ENCODE measurements at regions not wholly inside any gene's neighbourhood (a gene's known extent, or its start where the extent isn't known, plus 50 kb on each side); places are given as distances from the start of the nearest gene placed in this dataset.

GRCh38 chr7:35581605-35582210 is 113.2 kb downstream of the HERPUD2 start:
- Histone ChIP-seq H3K27me3 (ENCODE audit: control insufficient read depth, insufficient read depth, low read length) (no peaks in the 10 kb centered on the region), H3K4me1 (ENCODE audit: control insufficient read depth, insufficient read depth, low read length) (no peaks in the 10 kb centered on the region), H3K4me3 (ENCODE audit: low read depth, low read length) (no peak overlapping the region), H3K36me3 (ENCODE audit: control insufficient read depth, insufficient read depth, low read length) (no peaks in the 10 kb centered on the region), H3K9ac (ENCODE audit: low read length) (no peak overlapping the region), H3K9me3 (ENCODE audit: control insufficient read depth, insufficient read depth, low read depth, low read length) (no peaks in the 10 kb centered on the region), H3K27ac (ENCODE audit: low read depth, low read length) (no peak overlapping the region)

- no peak overlapping the region for H3K9ac ChIP-seq (ENCODE audit: low read length)
Measured at GRCh38 chr7:35576031-35576573, 118.8 kb downstream of the HERPUD2 start.

GRCh38 chr7:35571611-35572240 is 123.2 kb downstream of the HERPUD2 start:
- no peak overlapping the region for H3K4me3 ChIP-seq (ENCODE audit: low read depth, low read length)
- H3K9me3 ChIP-seq (ENCODE audit: control insufficient read depth, insufficient read depth, low read depth, low read length), result no peaks in the 10 kb centered on the region
- H3K27me3 ChIP-seq (ENCODE audit: control insufficient read depth, insufficient read depth, low read length), result no peaks in the 10 kb centered on the region
- no peaks in the 10 kb centered on the region for H3K4me1 ChIP-seq (ENCODE audit: control insufficient read depth, insufficient read depth, low read length)
- no peak overlapping the region for H3K9ac ChIP-seq (ENCODE audit: low read length)
- no peak overlapping the region for H3K27ac ChIP-seq (ENCODE audit: low read depth, low read length)
- no peaks in the 10 kb centered on the region for H3K36me3 ChIP-seq (ENCODE audit: control insufficient read depth, insufficient read depth, low read length)

More at GRCh38 chr7:35576031-35576573, 118.8 kb downstream of the HERPUD2 start:
- Histone ChIP-seq H3K27ac (ENCODE audit: low read depth, low read length) (no peak overlapping the region), H3K4me1 (ENCODE audit: control insufficient read depth, insufficient read depth, low read length) (no peaks in the 10 kb centered on the region), H3K4me3 (ENCODE audit: low read depth, low read length) (no peak overlapping the region), H3K36me3 (ENCODE audit: control insufficient read depth, insufficient read depth, low read length) (no peaks in the 10 kb centered on the region), H3K27me3 (ENCODE audit: control insufficient read depth, insufficient read depth, low read length) (no peaks in the 10 kb centered on the region), H3K9me3 (ENCODE audit: control insufficient read depth, insufficient read depth, low read depth, low read length) (no peaks in the 10 kb centered on the region)

GRCh38 chr7:35570937-35571336 is 124.0 kb downstream of the HERPUD2 start:
- no peak overlapping the region for H3K27ac ChIP-seq (ENCODE audit: low read depth, low read length)
- H3K36me3 ChIP-seq (ENCODE audit: control insufficient read depth, insufficient read depth, low read length), result no peaks in the 10 kb centered on the region
- H3K4me1 ChIP-seq (ENCODE audit: control insufficient read depth, insufficient read depth, low read length), result no peaks in the 10 kb centered on the region
- no peaks in the 10 kb centered on the region for H3K27me3 ChIP-seq (ENCODE audit: control insufficient read depth, insufficient read depth, low read length)
- no peaks in the 10 kb centered on the region for H3K9me3 ChIP-seq (ENCODE audit: control insufficient read depth, insufficient read depth, low read depth, low read length)
- H3K9ac ChIP-seq (ENCODE audit: low read length), result no peak overlapping the region
- no peak overlapping the region for H3K4me3 ChIP-seq (ENCODE audit: low read depth, low read length)

- Histone ChIP-seq H3K36me3 (ENCODE audit: control insufficient read depth, insufficient read depth, low read length) (no peaks in the 10 kb centered on the region), H3K27me3 (ENCODE audit: control insufficient read depth, insufficient read depth, low read length) (no peaks in the 10 kb centered on the region), H3K9ac (ENCODE audit: low read length) (no peak overlapping the region), H3K27ac (ENCODE audit: low read depth, low read length) (no peak overlapping the region), H3K4me1 (ENCODE audit: control insufficient read depth, insufficient read depth, low read length) (no peaks in the 10 kb centered on the region), H3K9me3 (ENCODE audit: control insufficient read depth, insufficient read depth, low read depth, low read length) (no peaks in the 10 kb centered on the region), H3K4me3 (ENCODE audit: low read depth, low read length) (no peak overlapping the region)
Measured at GRCh38 chr7:35565927-35566326, 129.0 kb downstream of the HERPUD2 start.

- H3K36me3 ChIP-seq (ENCODE audit: control insufficient read depth, insufficient read depth, low read length), result no peaks in the 10 kb centered on the region
- H3K4me1 ChIP-seq (ENCODE audit: control insufficient read depth, insufficient read depth, low read length), result no peaks in the 10 kb centered on the region
- H3K4me3 ChIP-seq (ENCODE audit: low read depth, low read length), result no peak overlapping the region
- no peaks in the 10 kb centered on the region for H3K9me3 ChIP-seq (ENCODE audit: control insufficient read depth, insufficient read depth, low read depth, low read length)
- H3K9ac ChIP-seq (ENCODE audit: low read length), result no peak overlapping the region
- H3K27me3 ChIP-seq (ENCODE audit: control insufficient read depth, insufficient read depth, low read length), result no peaks in the 10 kb centered on the region
- no peak overlapping the region for H3K27ac ChIP-seq (ENCODE audit: low read depth, low read length)
Measured at GRCh38 chr7:35558841-35559240, 136.1 kb downstream of the HERPUD2 start.

GRCh38 chr7:35556515-35557471 is 138.1 kb downstream of the HERPUD2 start:
- Histone ChIP-seq H3K9me3 (ENCODE audit: control insufficient read depth, insufficient read depth, low read depth, low read length) (no peaks in the 10 kb centered on the region), H3K36me3 (ENCODE audit: control insufficient read depth, insufficient read depth, low read length) (no peaks in the 10 kb centered on the region), H3K4me1 (ENCODE audit: control insufficient read depth, insufficient read depth, low read length) (no peaks in the 10 kb centered on the region), H3K9ac (ENCODE audit: low read length) (no peak overlapping the region), H3K27ac (ENCODE audit: low read depth, low read length) (no peak overlapping the region), H3K4me3 (ENCODE audit: low read depth, low read length) (no peak overlapping the region), H3K27me3 (ENCODE audit: control insufficient read depth, insufficient read depth, low read length) (no peaks in the 10 kb centered on the region)

GRCh38 chr7:35555934-35556333 is 139.0 kb downstream of the HERPUD2 start:
- Histone ChIP-seq H3K4me1 (ENCODE audit: control insufficient read depth, insufficient read depth, low read length) (no peaks in the 10 kb centered on the region), H3K4me3 (ENCODE audit: low read depth, low read length) (no peak overlapping the region), H3K27me3 (ENCODE audit: control insufficient read depth, insufficient read depth, low read length) (no peaks in the 10 kb centered on the region), H3K36me3 (ENCODE audit: control insufficient read depth, insufficient read depth, low read length) (no peaks in the 10 kb centered on the region), H3K9me3 (ENCODE audit: control insufficient read depth, insufficient read depth, low read depth, low read length) (no peaks in the 10 kb centered on the region), H3K9ac (ENCODE audit: low read length) (no peak overlapping the region), H3K27ac (ENCODE audit: low read depth, low read length) (no peak overlapping the region)

GRCh38 chr7:35555386-35555785 is 139.5 kb downstream of the HERPUD2 start:
- Histone ChIP-seq H3K27ac (ENCODE audit: low read depth, low read length) (no peak overlapping the region), H3K36me3 (ENCODE audit: control insufficient read depth, insufficient read depth, low read length) (no peaks in the 10 kb centered on the region), H3K4me1 (ENCODE audit: control insufficient read depth, insufficient read depth, low read length) (no peaks in the 10 kb centered on the region), H3K27me3 (ENCODE audit: control insufficient read depth, insufficient read depth, low read length) (no peaks in the 10 kb centered on the region), H3K9me3 (ENCODE audit: control insufficient read depth, insufficient read depth, low read depth, low read length) (no peaks in the 10 kb centered on the region), H3K4me3 (ENCODE audit: low read depth, low read length) (no peak overlapping the region), H3K9ac (ENCODE audit: low read length) (no peak overlapping the region)

GRCh38 chr7:35553519-35553918 is 141.4 kb downstream of the HERPUD2 start:
- Histone ChIP-seq H3K27me3 (ENCODE audit: control insufficient read depth, insufficient read depth, low read length) (0 out of 2 replicates have a peak, but pooled peaks cover 4% of the 10 kb centered on the region), H3K9ac (ENCODE audit: low read length) (no peak overlapping the region), H3K36me3 (ENCODE audit: control insufficient read depth, insufficient read depth, low read length) (no peaks in the 10 kb centered on the region), H3K4me1 (ENCODE audit: control insufficient read depth, insufficient read depth, low read length) (no peaks in the 10 kb centered on the region), H3K4me3 (ENCODE audit: low read depth, low read length) (no peak overlapping the region), H3K27ac (ENCODE audit: low read depth, low read length) (no peak overlapping the region), H3K9me3 (ENCODE audit: control insufficient read depth, insufficient read depth, low read depth, low read length) (no peaks in the 10 kb centered on the region)

GRCh38 chr7:35552691-35553090 is 142.2 kb downstream of the HERPUD2 start:
- Histone ChIP-seq H3K36me3 (ENCODE audit: control insufficient read depth, insufficient read depth, low read length) (no peaks in the 10 kb centered on the region), H3K4me3 (ENCODE audit: low read depth, low read length) (no peak overlapping the region), H3K9ac (ENCODE audit: low read length) (no peak overlapping the region), H3K4me1 (ENCODE audit: control insufficient read depth, insufficient read depth, low read length) (no peaks in the 10 kb centered on the region), H3K27ac (ENCODE audit: low read depth, low read length) (no peak overlapping the region), H3K27me3 (ENCODE audit: control insufficient read depth, insufficient read depth, low read length) (0 out of 2 replicates have a peak, but pooled peaks cover 4% of the 10 kb centered on the region), H3K9me3 (ENCODE audit: control insufficient read depth, insufficient read depth, low read depth, low read length) (no peaks in the 10 kb centered on the region)

Measured in HUES6 (cell line).